Jurkat, Clone E6-1 (cell line): ENCODE measurements at regions not wholly inside any gene's neighbourhood (a gene's known extent, or its start where the extent isn't known, plus 50 kb on each side); places are given as distances from the start of the nearest gene placed in this dataset.
"Not testable (repeated sequence)": the region's sequence is repeated elsewhere in the genome, so short reads cannot be mapped to it uniquely, and the experiment has no call there.

ENCODE experiments used
- DNase-seq: peaks from one replicate; pipeline ENCODE4 v3.0.0-alpha.2; 2011; ENCODE audit warnings: low read depth, low spot score
- H3K4me3 ChIP-seq: 2 replicates; pipeline ENCODE4 v1.5.1; 2011; ENCODE audit warnings: mild to moderate bottlenecking, low read length, control low read depth, moderate library complexity

DNA sequence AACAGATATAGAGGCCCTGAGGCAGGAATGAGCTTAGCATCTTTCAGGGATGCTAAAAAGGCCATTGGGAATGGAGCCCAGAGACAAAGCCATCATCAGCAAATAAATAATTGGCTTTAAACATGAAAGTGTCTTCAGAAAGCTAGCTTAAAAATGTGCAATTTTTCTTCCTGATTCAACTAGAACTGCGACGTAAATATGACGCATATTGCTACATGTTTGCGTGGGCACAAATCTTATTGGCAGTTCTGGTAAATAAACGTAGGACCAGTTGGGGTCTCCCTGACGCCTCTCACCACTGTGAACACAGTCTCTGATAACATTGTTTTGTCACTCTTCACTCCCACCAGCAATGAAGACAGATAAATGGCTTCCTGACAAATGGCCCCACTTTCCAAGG, 97.3 kb upstream of the SRD5A3 start:
- H3K4me3 ChIP-seq = no peak overlapping the region
- DNase-seq = no peak

DNA sequence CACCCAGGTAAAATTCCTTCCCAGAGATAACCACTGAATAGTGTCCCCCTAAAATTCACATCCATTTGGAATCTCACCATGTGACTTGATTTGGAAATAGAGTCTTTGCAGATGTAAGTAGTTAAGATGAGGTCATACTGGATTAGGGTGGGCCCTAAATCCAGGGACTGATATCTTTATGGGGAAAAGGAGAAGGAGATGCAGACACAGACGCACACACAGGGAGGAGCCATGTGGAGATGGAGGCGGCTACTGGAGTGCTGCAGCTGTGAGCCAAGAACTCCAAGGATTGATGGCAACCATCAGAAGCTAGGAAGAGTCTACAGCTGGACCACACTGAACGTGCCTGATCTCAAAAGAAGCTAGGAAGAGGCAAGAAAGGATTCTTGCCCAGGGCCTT, 96.6 kb upstream of the SRD5A3 start:
- no peak overlapping the region for H3K4me3 ChIP-seq
- no peak for DNase-seq

DNA sequence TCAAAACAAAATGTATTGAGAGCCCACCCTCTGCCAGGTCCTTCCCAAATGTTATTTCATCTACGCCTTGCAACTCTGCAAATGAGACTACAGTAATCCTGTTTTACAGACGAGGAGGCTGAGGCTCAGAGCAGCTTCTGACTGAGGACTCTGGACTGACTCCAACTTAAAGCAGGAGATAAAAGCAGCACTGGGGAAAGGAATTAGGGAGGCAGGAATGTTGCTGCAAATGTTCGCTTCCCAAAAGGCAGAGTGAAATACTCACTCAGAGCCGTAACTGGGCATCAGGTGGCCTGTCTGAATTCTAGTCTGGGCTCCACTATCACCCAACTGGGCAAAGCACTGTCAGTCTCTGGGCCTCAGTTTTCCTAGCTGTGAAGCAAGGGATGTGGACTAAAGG, 94.7 kb upstream of the SRD5A3 start:
- no peak for DNase-seq
- no peak overlapping the region for H3K4me3 ChIP-seq

DNA sequence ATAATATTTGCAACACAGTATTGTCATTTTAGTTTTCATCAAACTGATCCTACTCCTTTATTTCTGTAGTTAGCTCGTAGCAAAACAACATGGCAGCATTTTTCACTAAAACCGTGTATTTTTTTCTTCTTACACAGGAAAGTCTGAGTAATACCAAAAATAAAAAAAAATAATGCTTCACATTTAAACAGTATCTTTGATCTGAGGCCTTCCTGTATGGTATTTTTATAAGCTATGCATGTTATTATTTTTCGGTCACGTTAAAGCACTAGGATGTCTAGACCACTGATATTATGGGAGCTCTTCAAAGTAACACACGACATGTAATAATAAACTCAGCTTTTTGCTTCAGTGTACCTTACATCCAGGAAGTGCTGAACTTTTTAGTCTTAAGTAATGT, 94.1 kb upstream of the SRD5A3 start:
- DNase-seq = no peak

DNA sequence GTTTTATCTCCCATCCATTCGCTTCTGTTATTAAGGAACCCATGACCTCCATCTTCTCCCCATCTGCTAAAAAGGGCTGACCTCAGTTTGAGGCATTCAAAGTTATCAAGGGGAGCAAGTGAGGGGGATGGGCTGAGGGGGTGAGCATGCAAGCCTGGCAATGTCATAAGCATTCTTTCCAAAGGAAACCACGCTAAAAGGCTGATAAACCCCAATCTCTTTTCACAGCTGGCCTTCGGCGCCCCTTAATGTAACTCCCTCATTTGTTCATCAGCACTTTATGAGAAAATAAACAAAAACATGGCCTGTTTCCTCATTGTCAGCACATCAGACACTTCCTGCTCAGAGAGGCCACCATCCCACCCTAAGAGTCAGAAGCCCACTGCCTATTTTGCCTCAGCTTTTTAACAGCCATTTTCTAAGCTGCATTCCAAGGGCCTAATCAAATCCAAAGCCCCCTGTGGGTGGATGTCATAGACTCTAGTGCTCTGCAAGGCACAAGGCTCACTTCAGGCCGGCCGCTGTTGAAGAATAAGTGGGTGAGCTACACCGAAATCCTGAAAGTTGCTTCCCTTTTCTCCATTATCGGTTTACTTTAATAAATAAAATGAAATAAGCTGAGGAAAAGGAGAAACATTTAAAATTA, 92.0 kb upstream of the SRD5A3 start:
- DNase-seq = no peak
- H3K4me3 ChIP-seq = no peak overlapping the region

More for the DNA sequence above, 94.1 kb upstream of the SRD5A3 start:
- no peak overlapping the region for H3K4me3 ChIP-seq

DNA sequence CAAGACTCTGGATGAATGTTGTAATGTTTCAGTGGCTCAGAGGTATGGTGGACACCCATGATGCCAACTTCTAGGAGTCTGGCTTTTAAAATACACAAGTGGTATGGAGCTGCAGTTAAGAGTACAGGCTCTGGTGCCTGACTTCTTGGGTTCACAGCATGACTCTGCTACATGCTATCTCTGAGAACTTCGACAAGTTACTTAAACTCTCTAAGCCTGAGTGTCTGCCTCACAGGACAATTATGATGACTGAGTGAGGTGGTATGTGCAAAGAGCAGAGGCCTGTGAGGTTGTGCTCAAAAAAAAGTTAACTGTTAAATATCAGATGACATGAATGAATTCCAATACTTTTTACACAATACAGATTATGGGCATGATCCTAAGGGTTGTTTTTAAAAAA, 90.9 kb upstream of the SRD5A3 start:
- no peak for DNase-seq
- H3K4me3 ChIP-seq = no peak overlapping the region

DNA sequence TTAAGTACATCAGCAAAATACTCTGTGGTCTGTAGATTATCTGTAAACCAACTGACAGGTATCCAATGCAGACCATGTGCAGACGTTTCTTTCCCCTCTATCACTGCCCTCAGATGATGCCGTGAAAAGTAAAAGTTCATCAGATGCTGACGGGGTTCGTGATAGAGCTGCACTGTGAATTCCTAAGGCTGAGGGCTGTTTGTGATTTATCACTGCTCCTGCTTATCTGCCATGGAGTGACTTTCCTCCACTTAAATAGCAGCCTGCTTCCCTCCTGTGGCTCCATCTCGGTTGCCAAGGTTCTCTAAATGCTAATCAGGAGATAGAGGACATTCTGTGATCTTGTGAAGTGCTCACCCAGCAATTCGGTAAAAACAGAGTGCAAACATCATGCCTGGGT, 89.3 kb upstream of the SRD5A3 start:
- DNase-seq = no peak
- no peak overlapping the region for H3K4me3 ChIP-seq

DNA sequence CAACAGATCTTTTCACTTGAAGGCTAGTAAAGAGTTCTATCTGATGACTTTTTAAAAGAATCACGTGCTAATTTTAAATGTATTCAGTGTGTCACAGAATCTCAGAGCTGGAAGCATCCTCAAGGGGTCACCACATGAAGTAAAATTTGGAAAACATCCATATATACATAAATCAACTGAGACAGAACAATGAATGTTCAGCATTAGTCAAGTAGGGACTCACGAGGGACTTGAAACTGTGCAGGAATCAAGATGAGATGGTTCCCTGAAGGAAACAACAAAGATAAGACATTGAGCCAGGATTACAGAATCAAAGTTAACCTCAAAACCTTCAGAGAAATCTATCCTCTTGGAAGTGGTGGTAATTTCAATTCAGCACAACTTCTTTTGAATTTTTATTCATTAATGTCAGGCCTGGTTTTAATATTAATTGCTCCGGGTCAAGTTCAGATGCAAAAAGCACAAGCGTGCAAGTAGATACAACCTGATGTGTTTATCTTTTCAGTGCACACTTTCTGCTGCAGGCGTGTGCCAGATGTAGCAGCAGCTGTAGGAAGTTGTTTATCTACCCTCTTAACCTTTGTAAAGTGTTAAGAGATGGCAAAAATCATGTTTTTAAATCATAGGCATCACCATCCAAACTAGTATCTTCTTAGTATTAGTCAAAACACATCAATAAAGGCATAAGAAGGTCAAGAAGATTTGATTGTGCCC, 87.7 kb upstream of the SRD5A3 start:
- H3K4me3 ChIP-seq = no peak overlapping the region
- DNase-seq = no peak

DNA sequence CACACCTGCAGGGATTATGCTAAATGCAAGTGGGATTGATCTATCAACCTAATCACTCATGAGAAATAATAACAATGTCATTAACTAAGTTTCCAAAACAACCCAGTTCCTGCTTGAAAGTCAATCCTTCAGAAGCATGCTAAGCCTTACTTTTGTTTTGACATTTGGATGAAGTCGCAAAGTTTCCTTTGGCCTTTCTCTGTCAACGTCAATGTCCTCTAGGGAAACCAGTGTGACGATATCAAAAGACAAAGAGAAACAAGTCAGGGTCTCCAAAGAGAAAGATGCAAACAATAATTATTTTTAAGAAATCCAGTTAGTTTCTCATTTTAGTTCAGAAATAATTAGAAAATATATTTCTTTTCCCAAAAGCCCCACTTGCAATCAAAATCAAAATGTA, 86.7 kb upstream of the SRD5A3 start:
- no peak overlapping the region for H3K4me3 ChIP-seq
- DNase-seq = no peak

DNA sequence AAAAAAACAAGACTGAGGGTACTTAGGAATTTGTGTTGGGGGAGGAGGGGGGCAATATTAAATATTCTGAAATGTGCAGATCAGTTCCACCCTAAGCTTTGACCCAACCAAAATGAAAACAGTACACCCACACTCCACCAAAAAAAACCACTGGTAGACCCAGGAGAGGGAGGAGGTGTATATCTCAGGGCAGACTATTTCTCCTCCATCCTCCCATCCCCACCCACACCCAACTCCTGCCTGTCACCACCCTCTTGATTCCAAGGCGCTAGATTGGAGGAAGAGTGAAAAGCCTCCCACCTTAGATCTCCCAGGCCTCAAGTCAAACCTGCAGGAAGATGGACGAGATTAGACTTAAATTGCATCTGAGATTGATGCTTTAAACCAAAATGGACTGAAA, 76.6 kb upstream of the SRD5A3 start:
- no peak overlapping the region for H3K4me3 ChIP-seq
- DNase-seq = no peak

DNA sequence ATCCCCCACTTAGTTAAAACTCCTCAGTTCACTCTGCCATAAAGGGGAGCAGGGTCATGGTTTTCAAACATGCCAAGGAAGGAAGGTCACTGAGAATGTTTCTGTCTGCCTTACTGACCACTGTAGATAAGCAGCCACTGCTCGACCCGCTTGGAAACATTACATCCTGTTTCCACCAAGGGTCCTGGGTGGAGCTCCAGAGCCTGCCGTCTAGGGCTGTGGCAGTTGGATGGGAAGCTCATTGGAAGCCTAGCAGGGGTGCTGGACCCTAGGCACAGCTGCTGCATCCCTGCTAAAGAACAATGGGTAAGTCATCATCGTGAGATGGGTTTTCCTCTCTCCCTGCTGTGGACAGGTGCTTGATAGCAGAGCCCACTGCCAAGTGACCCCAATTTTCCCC, 76.0 kb upstream of the SRD5A3 start:
- DNase-seq = no peak
- H3K4me3 ChIP-seq = no peak overlapping the region

DNA sequence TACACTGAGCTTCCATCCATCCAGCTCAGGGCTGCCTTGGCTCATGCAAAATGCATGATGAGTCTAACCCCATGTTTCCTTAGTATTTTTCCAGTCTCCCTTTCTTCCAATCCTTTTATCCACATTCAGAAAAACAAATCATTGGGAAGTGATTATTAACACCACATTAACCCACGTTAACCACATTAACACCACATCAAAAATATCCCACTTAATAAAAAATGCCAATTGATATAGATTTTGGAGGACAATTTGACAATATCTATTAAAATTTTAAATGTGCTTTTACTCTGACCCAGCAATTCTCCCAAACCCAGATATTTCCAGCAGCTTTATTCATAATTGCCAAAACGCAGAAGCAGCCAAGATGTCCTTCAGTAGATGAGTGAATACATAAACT, 75.6 kb upstream of the SRD5A3 start:
- DNase-seq = no peak
- no peak overlapping the region for H3K4me3 ChIP-seq

DNA sequence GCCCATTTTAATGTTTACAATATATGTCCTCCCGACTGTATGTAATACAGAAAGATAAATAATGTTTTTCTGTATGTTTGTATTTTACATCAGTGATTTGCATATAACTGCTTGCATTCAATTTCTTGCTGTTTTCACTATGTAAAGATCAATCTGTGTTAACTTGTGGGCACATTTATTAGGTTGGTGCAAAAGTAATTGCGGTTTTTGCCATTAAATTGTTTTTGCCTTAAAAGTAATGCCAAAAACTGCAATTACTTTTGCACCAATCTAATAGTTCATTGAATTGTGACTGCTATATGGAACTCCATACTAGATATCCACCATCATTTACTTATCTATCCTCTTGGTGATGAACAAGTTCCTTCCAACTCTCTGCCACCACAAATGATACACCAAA, 73.9 kb upstream of the SRD5A3 start:
- no peak overlapping the region for H3K4me3 ChIP-seq
- no peak for DNase-seq

DNA sequence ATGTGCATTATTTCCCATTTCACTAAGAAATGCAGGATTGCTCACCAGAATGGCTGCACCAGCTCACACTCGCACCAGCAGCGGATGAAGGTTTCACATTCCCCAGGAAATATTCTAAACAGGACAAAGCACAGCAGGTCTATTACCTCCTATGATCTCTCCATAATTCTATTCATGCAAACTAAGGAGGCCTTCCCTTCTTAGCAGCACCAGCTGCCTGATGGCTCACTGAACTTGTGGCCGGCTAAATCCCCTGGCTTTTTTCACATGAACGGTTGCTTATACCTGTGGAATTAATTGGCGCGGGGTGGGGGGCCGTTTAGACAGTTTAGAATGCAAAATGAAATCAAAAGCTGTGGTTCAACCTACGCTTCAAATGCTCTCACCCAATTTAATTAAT, 73.5 kb upstream of the SRD5A3 start:
- no peak for DNase-seq
- H3K4me3 ChIP-seq = no peak overlapping the region

DNA sequence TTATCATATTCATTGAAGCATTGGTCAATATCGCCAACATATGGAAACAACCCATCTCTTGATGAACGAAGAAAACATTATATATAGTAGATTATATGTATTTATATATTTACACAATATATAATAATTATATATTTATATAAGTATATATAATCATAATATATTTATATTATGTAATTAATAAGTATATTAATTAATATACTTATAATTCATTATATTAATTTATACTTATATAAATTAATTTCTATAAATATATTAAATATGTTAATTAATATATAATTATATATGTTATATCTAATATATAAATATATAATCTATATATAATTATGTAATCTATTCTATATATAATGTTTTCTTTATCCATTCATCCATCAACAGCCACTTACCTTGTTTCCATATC, 69.0 kb upstream of the SRD5A3 start:
- no peak for DNase-seq
- no peak overlapping the region for H3K4me3 ChIP-seq

DNA sequence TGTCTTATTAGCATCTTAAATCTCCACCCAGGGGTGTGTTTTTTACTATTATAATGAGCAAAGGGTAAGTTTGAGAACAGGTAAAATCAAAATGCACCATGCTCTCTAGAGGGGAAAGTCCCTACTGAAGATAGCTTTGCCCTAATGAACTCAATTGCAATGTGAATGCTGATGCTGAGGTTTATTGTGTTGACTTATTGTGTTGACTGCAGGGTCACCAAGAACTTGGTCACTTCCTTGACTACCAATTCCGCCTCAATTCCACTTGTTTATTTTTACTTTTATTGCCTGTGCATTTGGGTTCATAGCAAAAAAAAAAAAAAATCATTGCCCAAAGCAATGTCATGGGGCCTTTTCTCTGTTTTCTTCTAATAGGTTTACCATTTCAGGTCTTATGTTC, 67.7 kb upstream of the SRD5A3 start:
- no peak overlapping the region for H3K4me3 ChIP-seq
- no peak for DNase-seq

DNA sequence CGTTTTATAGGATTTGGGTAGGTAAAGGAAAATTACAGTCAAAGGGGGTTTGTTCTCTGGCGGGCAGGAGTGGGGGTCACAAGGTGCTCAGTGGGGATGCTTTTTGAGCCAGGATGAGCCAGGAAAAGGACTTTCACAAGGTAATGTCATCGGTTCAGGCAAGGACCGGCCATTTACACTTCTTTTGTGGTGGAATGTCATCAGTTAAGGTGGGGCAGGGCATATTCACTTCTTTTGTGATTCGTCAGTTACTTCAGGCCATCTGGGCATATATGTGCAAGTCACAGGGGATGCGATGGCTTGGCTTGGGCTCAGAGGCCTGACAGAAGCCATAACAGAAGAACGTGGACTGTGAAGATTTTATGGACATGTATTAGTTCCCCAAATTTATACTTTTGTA, 65.6 kb upstream of the SRD5A3 start:
- not testable (repeated sequence) for H3K4me3 ChIP-seq, DNase-seq

DNA sequence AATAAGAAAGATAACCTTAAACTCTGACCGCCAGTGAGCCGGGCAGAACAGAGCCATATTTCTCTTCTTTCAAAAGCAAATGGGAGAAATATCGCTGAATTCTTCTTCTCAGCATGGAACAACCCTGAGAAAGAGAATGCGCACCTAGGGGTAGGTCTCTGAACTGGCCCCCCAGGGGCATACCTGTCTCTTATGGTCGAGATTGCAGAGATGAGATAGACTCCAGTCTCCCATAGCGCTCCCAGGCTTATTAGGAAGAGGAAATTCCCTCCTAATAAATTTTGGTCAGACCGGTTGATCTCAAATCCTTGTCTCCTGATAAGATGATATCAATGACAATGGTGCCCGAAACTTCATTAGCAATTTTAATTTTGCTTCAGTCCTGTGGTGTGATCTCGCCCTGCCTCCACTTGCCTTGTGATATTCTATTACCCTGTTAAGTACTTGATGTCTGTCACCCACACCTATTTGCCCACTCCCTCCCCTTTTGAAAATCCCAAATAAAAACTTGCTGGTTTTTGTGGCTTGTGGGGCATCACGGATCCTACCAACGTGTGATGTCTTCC, 64.8 kb upstream of the SRD5A3 start:
- not testable (repeated sequence) for H3K4me3 ChIP-seq, DNase-seq

DNA sequence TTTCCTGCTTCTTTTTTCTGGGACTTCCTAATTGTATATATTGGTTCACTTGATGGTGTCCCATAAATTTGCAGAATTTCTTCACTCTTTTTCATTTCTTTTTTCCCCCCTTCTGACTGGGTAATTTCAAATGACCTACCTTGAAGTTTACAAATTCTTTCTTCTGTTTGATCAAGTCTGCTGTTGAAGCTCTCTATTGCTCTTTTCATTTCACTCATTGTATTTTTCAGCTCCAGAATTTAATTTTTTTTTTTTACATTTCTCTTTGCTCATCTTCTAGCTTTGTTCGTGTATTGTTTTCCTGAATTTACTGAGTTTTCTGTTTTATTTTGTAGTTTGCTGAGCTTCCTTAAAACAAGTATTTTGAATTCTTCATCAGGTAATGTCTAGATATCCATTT, 61.7 kb upstream of the SRD5A3 start:
- no peak for DNase-seq
- no peak overlapping the region for H3K4me3 ChIP-seq

DNA sequence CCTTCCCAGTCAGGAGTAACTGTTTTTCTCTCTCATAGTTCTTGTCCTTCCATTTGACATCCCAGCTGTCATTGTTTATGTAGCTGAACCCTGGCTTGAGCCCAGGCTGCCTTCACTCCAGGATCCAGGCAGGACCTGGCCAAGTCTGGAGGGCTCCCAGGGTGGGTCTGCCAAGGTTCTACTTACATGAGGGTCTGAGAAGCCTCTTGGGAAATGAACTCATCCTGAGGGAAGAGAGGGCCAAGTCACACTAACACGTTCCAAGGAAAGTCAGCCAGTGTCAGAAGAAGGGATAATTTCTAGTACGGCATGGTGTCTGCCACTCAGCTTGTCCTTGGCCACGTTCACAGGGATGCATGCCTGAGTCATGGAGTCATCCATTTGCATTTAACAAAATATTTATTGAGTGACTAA, 54.8 kb upstream of the SRD5A3 start:
- H3K4me3 ChIP-seq = no peak overlapping the region
- no peak for DNase-seq

DNA sequence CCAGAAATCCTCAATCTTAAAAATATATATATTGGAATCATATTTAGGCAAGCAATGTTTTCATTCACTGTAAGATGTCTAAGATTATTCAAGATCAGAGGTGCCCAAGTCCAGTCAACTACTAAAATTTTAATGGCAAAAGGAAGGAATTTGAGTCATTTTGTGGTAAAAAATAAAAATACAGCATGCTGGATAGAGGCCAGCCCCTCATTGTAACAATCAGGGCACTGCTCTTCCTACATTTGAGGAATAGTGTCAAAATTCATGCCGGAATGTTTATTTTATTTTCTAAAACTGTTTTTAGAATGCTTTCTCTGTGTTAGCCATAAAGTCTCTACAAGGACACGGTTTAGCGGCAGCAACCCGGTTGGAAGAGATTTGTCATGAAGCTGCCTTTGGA, 49.9 kb upstream of the SRD5A3 start:
- H3K4me3 ChIP-seq = no peak overlapping the region
- DNase-seq = no peak
